Midbrain (tissue), 1 donor: ENCODE measurements at regions not wholly inside any gene's neighbourhood (a gene's known extent, or its start where the extent isn't known, plus 50 kb on each side); places are given as distances from the start of the nearest gene placed in this dataset.
"Not testable (repeated sequence)": the region's sequence is repeated elsewhere in the genome, so short reads cannot be mapped to it uniquely, and the experiment has no call there.

Experiments
- DNase-seq: peaks from one replicate; lab custom pipeline; 2025; lab: John Stamatoyannopoulos, UW

DNA sequence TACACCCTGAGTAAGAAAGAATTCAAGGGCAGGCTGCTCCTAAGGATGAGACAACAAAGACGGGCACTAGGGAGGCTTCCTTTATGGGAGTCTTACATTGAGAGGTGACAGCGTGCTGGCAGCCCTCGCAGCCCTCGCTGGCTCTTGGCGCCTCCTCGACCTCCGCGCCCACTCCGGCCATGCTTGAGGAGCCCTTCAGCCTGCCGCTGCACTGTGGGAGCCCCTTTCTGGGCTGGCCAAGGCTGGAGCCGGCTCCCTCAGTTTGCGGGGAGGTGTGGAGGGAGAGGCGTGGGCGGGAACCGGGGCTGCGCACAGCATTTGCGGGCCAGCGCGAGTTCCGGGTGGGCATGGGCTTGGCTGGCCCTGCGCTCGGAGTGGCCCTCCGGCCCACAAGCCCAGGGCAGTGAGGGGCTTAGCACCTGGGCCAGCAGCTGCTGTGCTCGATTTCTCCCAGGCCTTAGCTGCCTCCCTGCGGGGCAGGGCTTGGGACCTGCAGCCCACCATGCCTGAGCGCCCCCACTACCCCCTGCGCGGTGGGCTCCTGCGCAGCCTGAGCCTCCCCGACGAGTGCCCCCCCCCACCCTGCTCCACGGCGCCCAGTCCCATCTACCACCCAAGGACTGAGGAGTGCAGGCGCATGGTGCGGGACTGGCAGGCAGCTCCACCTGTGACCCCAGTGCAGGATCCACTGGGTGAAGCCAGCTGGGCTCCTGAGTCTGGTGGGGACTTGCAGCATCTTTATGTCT, 75.3 kb downstream of the BARX1 start:
- not testable (repeated sequence) for DNase-seq

DNA sequence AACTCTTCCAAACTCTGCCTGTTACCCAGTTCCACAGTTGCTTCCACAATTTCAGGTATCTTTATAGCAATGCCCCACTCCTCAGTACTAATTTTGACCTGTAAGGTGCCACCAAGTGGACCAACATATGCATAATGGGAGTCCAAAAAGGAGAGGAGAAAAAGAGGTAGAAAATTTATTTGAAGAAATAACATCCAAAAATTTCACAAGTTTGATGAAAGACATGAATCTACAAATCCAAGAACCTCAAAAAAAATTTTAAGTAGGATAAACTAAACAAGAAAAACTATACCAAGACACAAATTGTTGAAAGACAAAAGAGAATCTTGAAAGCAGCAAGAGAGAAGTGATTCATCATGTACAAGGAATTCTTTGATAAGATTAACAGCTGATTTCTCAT, 79.8 kb downstream of the BARX1 start:
- DNase-seq = no peak

DNA sequence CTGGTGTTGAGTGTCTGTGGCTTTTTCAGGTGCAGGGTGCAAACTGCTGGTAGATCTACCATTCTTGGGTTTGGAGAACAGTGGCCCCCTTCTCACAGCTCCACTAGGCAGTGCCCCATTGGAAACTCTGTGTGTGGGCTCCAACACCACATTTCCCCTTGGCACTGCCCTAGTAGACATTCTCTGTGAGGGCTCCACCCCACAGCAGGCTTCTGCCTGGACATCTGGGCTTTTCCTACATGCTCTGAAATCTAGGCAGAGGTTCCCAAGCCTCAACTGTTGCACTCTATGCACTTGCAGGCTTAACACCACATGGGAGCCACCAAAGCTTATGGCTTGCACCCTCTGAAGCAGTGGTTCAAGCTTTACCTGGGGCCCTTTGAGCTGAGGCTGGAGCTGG, 80.9 kb downstream of the BARX1 start:
- DNase-seq = no peak

DNA sequence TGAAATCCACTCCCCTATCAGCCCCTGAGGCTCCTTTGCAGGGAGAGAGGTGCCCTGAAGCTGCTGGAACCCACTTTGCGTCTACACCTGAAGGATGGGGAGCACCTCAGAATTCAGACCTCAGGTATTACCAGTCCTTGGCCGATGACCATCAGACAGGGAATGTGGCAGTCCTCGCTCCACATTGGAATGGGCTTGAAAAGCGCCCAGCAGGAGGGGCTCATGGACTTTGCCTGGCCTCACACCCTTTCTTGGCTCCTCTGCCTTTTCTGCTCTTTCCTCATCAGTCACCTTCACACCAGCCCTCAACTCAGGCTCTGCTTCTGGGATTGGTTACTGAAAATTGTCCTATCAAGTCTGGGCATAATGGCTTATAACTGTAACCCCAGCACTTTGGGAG, 83.9 kb downstream of the BARX1 start:
- DNase-seq = no peak

DNA sequence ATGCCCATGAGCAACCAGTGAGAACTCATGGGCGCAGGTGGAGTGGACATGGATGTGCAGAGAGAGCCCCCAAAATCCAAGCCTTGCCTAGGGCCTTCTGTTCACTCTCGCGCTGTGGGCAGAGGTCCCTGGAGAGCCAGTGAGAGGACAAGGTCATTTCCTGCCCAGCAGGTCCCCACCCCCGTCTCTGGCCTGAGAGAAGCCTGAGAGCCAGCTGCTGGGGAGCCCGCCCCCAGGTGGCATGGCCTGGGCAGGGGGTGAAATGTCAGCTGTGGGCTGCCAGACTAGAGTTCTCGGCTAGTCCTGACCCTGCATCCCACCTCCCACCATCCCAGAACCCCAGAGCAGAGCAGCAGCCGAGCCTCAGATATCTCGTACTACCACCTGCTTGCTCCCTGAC, 85.3 kb downstream of the BARX1 start:
- DNase-seq = no peak

DNA sequence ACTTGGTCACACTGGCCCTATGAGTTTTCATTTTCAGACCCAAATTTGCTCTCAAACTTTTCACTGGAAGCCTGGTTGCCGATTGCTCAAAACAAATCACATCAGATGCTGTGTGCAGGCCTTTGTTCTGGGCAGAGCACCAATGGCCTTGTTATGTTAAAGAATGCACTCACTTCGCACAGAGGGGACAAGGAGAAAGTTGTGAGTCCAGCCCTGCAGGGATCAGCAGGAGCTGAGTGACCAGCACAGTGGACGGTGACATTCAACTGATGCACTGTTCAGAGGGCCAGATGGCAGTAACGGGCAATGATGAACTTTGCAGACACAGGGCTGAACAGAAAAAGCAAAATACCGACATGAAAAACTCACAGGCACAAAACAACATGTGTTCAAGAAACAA, 86.1 kb downstream of the BARX1 start:
- no peak for DNase-seq

DNA sequence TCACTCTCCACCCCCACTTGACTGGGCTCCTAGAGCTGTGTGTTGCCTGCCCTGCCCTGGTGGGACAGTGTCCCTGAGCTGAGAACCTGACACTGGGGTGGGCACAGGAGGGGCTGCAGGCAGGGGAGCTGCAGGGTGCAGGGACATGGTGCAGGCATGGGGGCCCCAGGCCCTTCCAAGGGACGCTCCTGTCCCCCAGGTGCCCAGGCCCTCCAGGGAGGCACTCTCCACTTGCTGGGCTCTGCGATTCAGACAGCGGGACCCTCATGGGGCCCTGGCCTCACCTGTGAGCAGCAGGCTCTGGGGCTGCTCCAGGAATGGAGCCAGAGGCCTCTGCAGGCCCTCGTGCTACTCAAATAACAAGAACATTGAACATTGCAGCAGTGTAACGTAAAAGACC, 89.4 kb downstream of the BARX1 start:
- DNase-seq = no peak

DNA sequence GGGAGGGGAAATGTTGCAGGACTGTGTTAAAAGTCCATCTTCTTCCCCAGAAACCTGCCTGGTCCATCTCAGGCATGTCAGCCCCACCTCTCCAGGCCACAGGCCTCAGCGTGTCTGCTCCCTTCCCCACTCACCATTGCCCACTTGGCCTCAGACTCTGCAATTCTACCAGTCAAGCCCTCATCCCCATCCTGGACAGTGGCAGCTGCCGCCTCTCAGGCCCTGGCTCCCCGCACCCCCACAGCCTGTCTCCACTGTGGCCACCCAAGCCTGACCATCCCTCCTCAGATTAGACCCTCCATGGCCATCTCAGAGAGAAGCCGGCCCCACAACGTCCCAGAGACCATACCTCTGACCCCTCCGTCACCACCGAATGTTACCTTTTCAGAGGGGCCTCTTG, 89.9 kb downstream of the BARX1 start:
- DNase-seq = no peak

DNA sequence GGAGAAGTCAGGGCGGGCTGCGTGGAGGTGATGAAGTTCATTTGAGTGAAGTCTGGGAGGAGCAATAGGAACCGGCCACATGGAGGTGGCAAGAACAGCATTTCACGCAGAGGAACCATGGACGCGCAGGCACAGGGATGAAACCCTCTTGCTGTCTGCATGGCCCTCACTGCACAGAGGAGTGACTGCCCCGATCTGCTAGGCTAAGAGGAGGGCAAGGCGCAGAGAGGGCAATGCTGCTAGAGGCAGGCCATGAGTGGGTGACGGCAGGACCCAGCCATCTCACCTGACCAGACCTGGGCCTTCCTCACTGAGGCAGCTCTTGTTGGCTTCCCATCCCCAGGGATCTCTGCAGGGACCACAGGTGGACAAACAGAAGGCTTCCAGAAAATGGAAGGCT, 90.3 kb downstream of the BARX1 start:
- no peak for DNase-seq

DNA sequence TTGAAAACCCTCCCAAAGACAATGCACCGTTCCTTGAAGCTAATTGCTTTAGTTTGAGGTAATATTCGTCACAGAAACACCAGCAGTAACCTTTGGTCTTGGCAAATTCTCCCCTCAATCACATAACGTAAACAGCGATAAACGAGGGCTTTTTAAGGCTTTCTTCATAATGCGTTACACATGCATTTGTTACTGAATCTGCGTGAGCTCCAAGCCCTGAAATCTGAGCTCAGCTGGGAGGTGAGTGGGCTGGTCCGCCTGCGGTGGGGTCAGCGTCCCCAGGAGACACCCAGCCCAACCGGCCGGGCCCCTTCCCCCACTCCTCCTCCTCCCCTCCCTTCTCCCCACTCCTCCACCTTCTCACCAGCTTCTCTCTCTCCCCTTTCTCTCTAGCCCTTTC, 91.1 kb downstream of the BARX1 start:
- no peak for DNase-seq

DNA sequence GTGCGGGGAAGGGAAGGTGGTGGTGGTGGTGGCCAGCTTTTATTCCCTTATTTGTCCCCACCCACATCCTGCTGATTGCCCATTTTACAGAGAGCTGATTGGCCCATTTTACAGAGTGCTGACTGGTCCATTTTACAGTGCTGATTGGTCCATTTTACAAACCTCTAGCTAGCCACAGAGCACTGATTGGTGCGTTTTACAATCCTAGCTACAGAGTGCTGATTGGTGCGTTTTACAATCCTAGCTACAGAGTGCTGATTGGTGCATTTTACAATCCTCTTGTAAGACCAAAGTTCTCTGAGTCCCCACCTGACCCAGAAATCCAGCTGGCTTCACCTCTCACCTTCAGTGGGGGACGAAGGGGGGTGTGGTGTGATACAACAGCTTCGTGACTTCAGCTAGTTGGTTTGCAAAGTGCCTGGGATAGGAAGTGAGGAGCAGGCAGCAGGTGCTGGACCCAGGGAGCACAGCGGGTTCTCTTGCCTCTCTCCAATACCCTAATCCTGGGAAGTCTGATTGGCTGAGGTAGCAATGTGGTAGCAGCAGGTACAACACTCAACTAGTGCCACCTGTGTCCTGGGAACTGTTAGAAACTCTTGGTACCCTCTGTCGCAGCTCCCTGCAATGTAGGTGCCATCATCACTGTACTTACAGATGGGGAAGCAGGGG, 92.1 kb downstream of the BARX1 start:
- DNase-seq = no peak

DNA sequence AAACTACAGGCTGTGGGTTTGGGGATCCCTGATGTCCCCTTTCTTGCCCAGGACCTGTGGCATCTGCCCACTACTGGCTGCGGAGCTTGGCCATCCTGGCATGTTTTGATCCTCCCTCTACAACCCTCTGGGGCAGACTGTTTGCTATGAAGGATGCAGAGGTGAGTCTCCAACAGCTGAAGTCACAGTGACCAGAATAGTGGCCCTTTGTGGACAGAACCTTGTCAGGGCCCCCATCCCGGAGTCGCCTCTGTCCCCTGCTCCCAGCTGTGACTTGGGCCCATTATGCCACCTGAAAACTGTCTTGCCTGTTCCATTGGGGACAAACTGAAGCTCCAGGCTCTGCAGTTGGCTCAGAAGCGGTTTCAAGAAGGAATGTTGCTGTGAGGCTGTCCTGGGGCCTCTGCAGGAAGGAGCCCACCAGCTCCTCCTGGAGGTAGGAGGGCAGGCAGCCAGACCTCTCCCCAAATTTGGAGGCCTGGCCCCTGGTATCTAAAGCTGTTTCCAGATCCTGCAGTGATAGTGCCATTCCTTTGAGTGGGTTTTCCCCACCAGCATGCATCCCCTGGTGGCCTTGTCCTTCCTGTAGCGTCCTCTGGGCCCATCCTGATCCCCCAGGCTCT, 93.3 kb downstream of the BARX1 start:
- DNase-seq = no peak

DNA sequence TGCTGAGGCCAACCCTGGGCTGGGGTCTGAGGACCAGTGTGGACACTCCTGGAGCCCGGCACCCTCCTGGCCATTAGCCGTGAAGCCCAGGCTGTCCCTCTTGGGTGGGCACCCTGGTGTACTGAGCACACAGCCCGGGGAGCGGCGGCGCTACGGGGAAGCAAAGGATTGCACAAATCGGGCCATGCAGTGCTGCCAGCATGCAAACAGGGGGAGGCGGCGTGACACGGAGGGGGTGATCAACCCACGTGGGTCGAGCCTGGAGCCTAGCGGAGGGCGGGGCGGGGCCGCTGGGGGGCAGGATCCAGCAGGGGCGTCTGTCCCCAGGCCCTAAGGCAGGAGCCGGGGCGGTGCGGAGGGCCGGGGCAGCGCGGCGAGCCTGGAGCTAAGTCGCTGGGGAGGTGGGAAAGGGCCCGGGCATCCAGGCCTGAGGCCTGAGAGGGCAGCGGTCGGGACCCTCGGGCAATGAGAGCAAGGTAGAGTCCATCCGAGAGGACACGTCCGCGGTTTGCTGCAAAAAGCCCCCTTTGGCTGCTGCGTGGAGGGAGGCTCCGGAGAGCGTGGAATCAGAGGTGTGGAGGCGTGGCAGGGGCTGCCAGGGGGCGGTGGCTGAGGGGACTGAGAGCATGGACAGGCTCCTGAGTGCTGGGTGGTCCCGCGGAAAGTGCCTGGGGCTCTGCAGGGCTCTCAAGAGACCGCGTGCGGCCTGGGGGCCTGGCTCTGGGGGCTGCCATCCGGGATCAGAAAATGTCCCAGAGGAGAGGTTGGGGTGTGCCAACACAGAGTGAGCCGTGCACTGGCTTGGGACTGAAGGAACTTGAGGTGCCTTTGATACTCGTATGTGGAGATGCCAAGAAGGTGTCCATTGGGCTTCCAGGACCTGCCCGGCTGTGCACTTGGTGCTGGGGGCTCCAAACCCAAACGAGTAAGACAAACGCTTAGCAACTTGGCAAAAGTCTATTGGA, 94.2 kb downstream of the BARX1 start:
- DNase-seq = no peak

DNA sequence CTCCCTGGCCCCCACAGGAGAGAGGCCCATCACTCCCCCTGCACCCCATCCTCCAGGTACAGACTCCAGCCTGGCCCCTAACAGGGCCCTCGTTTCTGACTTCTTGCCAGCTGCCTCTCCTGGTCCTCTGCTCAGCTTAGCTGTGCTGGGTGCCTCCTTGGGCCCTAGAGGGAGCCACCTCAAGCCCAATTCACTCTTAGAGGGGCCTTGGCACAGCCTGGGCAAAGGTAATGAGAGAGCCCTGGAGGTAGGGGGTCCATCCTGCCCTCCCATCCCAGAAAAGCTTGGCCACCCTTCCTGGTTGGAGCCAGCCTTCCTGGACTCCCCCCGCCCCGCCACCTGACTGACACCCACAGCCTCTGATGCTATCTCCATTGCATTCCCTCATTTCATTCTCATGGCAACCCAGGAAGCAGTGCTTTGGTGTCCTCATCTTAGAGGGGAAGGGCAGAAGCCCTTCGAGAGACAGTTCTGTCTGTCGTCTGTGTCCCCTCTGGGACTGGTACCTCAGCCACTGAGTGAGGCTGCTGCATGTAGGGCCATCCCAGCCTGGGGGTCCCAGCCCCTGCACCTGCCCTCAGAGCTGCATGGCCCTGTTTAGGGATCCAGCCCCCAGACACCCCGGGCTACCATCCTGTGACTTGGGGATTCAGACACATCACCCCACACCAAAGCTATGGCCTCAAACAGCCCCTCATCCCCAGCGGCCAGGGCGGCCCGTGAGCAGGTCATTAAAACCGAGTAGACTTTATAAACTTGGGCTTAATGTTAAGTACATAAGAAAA, 95.5 kb downstream of the BARX1 start:
- DNase-seq = no peak

DNA sequence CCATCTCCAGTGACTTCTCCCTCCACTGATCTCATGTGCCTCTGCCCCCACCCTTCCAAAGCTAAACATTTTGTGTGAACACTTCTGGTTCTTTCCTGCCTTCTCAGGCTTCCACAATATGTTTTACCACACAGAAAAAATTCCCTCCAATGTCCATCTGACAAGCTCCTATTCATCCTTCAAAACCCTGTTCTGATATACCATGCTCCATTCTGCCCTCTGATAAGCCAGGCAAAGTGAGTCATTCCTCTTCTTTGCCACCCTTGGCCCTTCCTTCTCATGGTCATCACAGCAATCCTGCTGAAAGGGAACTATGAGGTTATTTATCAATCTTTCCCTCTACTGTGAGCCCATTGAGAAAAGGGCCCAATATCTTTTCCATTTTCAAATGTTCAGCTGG, 97.6 kb downstream of the BARX1 start:
- no peak for DNase-seq

DNA sequence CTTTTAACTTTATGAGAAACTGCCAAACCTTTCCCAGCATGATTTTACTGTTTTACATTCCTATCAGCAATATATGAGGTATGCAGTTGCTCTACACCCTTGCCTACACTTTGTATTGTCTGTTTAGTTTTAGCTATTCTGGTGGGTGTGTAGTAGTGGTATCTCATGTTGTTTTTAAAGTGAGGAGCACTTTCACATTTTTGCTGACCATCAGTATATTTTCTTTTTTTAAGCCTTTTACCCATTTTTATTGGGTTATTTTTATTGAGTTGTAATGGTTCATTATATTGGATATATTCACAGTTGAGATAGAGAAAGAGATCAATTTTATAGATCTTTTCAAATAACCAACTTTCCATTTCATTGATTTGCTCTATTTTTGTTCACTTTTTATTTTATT, 102.4 kb downstream of the BARX1 start:
- no peak for DNase-seq

DNA sequence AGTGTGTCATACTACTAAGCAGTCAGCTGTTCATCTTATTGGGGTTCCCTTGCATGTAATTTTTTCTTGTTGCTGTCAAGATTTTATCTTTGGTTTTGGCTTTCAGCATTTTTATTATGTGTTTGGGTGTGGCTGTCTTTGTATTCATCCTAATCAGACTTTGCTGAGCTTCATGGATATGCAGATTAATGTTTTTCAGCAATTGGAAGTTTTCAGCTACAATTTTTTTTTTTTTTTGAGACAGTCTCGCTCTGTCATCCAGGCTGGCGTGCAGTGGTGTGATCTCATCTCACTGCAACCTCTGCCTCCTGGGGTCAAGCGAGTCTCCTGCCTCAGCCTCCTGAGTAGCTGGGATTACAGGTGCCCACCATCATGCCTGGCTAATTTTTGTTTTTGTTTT, 108.8 kb downstream of the BARX1 start:
- DNase-seq = no peak

DNA sequence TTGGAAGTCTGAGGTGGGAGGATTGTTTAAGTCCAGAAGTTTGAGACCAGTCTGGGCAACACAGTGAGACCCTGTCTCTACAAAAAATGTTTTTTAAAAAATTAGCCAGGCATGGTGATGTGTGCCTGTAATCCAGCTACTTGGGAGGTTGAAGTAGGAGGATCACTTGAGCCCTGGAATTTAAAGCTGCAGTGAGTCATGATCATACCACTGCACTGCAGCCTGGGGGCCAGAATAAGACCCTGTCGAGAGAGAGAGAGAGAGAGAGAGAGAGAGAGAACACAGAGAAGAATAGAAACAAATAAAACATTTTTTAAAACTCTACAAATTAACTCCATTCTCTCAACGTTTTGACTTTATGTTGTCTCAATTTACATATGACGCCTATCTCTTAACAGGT, 111.8 kb downstream of the BARX1 start:
- DNase-seq = no peak

DNA sequence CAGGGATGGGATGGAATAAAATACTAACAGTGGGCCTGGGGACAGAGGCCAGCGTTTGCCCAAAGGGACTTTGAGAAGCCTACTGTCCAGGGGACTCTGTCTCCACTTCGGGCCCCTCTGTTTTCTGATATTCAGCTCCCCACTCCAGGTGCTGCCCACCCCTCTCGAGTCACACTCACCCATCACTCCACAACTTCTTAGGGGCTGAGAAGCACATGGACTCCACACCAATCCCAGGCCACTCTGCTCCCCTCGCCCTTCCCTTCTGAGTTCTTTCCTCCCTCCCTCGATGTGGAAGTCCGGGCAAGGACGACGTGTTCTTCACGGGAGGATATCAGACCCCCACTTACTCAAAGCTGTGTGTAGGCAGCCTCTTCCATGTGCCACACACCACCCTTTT, 124.5 kb downstream of the BARX1 start:
- no peak for DNase-seq

DNA sequence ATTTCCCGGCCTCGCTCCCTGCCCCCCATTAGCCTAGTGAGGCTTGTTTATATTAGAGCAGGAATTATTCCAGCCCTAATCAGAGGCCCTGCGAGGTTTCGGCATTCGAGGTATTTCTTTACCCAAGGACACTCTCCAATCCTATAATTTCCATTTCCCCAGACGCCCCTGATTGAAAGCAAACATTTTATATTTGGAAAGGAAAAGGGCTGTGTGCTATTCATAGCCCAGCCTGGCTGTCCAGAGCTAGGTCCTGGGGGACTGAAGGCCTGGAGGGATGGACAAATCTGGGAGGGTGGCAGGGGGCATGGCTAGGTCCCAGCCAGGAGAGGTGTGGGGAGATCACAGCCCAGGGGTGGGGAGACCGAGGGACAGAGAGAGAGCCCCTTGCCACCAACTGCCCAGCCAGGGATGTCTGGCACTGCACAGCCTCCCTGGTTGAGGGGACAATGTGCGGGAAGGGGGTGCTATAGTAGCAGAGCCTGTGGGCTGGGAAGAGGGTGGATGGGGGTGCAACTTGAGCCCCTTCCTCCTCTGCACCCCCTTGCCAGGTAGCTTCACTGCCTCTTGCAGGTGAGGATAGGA, 125.1 kb downstream of the BARX1 start:
- DNase-seq = no peak
